ENCODE measurements at regions not wholly inside any gene's neighbourhood (a gene's known extent, or its start where the extent isn't known, plus 50 kb on each side); places are given as distances from the start of the nearest gene placed in this dataset.

DNA sequence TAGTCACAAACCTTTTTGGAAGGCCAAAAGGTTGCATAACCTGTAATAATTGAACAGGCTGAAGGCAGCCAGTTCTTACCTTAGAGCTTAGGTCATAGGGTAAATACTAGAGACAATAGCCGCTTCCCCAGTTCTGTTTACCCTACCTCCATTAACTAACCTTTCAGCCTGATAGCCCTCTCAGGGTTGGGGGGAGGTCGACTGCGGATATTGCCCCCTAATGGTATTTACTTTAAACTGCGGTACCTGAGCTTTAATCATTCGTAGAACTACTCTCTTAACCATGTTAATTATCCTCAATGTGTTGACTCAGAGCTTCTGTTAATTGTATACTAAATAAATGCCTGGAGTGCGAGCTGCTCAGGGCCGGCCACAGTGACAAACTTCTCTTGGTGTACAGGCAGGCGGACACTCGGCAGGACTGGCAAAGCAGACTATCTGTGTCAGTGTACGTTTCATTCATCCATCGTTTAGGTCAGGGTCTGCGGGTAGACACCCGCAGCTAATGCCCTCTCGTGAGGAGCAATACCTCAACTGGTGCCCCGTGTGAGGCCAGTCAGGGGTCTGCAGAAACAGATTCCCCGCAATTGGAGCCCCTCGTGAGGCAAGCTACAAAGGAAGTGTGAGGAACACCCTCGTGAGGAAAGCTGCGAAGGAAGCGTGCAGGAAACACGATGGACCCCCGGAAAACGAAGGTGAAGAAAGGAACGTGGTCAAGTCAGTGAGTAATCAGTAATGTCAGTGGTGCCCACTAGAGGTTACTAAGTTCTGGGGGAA lies 115.3 kb upstream of the SCN7A start:
- TF ChIP-seq DNMT1 (IDR thresholded peaks at IDR 0.05) = no peak
- no peak for TF ChIP-seq ZBTB33 (CRISPR knock-in tag; IDR thresholded peaks at IDR 0.05)
- TF ChIP-seq CTCF (IDR thresholded peaks at IDR 0.05 in 2 of 3, conservative IDR thresholded peaks at IDR 0.05 in 1 of 3; ENCODE audit: insufficient read depth in 2 of 3, low read depth in 1 of 3, low read length in 3 of 3) = no peak
- TF ChIP-seq RBM14 (IDR thresholded peaks at IDR 0.05; ENCODE audit: borderline replicate concordance, insufficient read depth, low read depth, low read length) = no peak
- no peak for TF ChIP-seq FOXP1 (CRISPR knock-in tag; IDR thresholded peaks at IDR 0.05)
- no peak for TF ChIP-seq ATF3 (IDR thresholded peaks at IDR 0.05)
- TF ChIP-seq ATF3 (CRISPR knock-in tag; conservative IDR thresholded peaks at IDR 0.05) = no peak
- TF ChIP-seq YY1 (IDR thresholded peaks at IDR 0.05; ENCODE audit: borderline replicate concordance in 1 of 3, control insufficient read depth in 1 of 3, extremely low read depth in 1 of 3, insufficient read depth in 3 of 3, insufficient read length in 1 of 3, insufficient replicate concordance in 2 of 3, low read depth in 1 of 3, low read length in 2 of 3) = no peak
- no peak for TF ChIP-seq ARID2 (IDR thresholded peaks at IDR 0.05)
- TF ChIP-seq POLR3A (IDR thresholded peaks at IDR 0.05; ENCODE audit: borderline replicate concordance, extremely low read depth, insufficient read depth, insufficient read length) = no peak

Measured in K562 (cell line).